Activated T-helper 1 cell treated with anti-CD3 and anti-CD28 coated beads, Interleukin-12 subunit alpha, Interleukin-12 subunit beta, Interleukin-2, Interleukin-4 antibody, amounts not matched to agents 30 ng/mL and 10 ng/mL and 1 ng/mL, durations not matched to agents 14 hours and 24 hours and 36 hours (primary cell): ENCODE measurements at regions not wholly inside any gene's neighbourhood (a gene's known extent, or its start where the extent isn't known, plus 50 kb on each side); places are given as distances from the start of the nearest gene placed in this dataset.
"Not testable (repeated sequence)": the region's sequence is repeated elsewhere in the genome, so short reads cannot be mapped to it uniquely, and the experiment has no call there.

Experiments used
- DNase-seq: peaks from one replicate; pipeline ENCODE4 v3.0.0; 2021; ENCODE audit warnings: low spot score
- H3K27ac Mint-ChIP-seq: one replicate; pipeline ENCODE4 v1.8.0; 2021; ENCODE audit warnings: mild to moderate bottlenecking, mixed read lengths
- H3K27me3 Mint-ChIP-seq: one replicate; pipeline ENCODE4 v1.8.0; 2022; ENCODE audit warnings: mild to moderate bottlenecking, moderate library complexity, mixed read lengths; ENCODE audit not compliant: insufficient read depth
- H3K36me3 Mint-ChIP-seq: one replicate; pipeline ENCODE4 v1.8.0; 2021; ENCODE audit warnings: low read depth, mixed read lengths
- H3K4me1 Mint-ChIP-seq: one replicate; pipeline ENCODE4 v1.8.0; 2021; ENCODE audit warnings: low read depth, mixed read lengths
- H3K4me3 Mint-ChIP-seq: one replicate; pipeline ENCODE4 v1.8.0; 2021; ENCODE audit warnings: mild to moderate bottlenecking, moderate library complexity, mixed read lengths
- H3K9me3 Mint-ChIP-seq: one replicate; pipeline ENCODE4 v1.8.0; 2021; ENCODE audit warnings: mixed read lengths
- intact Hi-C: fragments of 100-400 bp; cut with micrococcal nuclease; formaldehyde crosslinking; loops from one replicate; pipeline ENCODE4 v1.15.1; 2024

DNA sequence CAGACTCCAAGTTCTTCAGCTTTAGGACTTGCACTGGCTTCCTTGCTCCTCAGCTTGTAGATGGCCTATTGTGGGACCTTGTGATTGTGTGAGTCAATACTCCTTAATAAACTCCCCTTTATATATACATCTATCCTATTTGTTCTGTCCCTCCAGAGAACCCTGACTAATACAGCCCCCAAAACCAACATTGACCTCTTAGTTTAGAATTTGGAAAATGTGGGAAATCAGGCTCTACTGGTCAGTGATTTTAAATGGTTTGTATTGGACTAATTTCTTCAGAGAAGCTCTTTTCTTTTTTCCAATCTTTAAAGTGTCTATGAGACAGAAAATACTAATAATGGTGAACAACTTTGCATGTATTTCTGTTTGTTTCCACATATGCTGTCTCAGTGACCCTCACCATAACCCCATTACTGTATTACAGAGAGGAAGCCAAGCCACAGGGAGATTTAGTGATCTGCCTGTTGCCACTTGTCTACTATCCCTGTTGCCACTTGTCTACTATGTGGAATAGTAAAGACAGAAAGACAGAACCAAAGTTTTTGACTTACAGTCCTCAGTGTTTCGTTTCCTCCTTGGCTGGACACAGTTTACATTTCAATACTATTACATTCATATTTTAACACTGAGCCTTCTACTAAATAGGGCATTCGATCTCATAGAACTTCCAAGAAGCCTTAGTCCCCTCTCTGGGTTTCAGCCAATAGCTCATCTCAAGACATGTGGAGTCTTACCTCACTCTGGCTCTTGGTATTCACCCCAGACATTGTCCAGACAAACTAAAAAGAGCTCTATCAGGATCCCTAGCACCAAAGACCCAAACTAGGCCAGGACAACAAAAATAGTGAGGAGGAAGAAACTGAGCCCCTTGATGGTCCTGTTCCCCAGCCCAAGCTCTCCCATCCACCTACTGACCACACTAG lies 121.0 kb downstream of the AKR1D1 start:
- Mint-ChIP-seq H3K27me3 (peaks cover 2% of the 10 kb centered on the region), H3K4me3 (no peak overlapping the region), H3K27ac (no peak overlapping the region), H3K9me3 (no peaks in the 10 kb centered on the region), H3K36me3 (no peaks in the 10 kb centered on the region), H3K4me1 (no peaks in the 10 kb centered on the region)
- intact Hi-C loops: no loop called here
- DNase-seq: no peak

DNA sequence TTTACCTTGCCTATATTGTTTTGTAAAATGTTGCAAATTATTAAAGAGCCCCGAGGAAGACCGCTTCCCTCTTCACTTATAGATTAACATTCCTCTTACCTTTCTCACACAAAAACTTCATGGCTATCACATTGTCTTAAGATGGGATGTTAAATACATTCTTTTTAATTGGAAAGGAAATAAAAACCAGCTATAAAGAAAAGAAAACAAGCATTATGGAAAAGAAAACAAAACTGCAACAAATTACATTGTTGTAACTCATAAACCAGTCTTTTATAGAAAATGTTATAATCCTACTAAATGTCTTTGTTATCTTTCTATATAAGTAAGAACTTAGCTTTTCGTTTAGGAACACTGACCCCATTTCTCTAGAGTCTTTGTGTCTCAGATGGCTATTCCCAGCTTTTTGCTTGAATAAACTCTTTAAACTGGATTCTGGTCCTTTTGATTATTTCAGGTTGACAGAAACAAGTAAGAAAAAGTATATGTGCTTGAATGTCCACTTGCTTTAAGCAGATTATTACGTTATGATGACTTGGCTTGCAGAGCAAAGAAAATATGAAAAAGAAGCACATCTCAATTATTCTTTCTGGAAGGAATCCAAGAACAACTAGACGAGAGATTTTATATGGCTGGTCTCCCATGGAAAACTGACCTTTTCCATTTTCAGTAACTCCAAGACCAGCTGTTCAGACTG lies 128.2 kb downstream of the AKR1D1 start:
- H3K9me3 Mint-ChIP-seq: no peaks in the 10 kb centered on the region
- no peaks in the 10 kb centered on the region for H3K36me3 Mint-ChIP-seq
- no peak overlapping the region for H3K4me3 Mint-ChIP-seq
- no peak for DNase-seq
- no peaks in the 10 kb centered on the region for H3K4me1 Mint-ChIP-seq
- H3K27ac Mint-ChIP-seq: no peak overlapping the region
- H3K27me3 Mint-ChIP-seq: peaks cover 2% of the 10 kb centered on the region
- intact Hi-C loops: no loop called here

DNA sequence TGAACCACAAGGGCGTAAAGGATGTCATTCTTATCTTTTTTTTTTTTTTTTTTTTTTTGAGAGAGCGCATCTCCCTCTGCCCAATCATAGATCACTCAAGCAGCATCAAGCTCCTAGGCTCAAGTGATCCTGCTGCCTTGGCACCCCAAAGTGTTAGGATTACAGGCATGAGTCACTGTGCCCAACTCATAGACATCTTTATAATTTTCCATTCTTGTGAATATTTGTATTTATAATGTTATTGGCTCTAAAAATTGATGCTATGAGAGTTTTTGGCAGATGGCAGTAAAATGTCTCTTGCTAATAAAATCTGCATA lies 128.7 kb downstream of the AKR1D1 start:
- Mint-ChIP-seq H3K27me3 (peaks cover 2% of the 10 kb centered on the region), H3K9me3 (no peaks in the 10 kb centered on the region)
- intact Hi-C loops: no loop called here

DNA sequence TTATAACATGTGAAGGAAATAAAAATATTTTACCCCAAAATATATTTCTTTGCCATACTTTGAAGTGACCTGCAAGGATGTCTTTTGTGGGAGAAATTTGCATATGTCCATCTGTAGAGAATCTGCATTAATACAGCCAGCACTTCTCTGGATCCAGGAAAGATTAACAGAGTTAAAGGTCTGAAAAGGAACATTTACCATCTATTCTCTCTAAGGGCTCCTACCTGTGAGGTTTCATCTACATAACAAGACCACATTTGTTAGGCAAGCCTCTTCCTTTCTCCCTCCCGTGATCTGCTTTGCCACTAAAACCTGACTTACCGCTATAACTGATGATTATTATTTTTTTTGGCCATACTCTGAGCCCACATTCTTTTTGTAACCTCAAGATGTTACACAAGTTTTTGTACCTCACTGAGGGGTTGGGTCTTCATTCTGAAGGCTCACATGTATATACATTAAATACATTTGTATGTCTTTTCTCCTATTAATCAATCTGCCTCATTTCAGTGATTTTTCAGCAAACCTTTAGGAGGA lies 129.4 kb downstream of the AKR1D1 start:
- Mint-ChIP-seq H3K27me3 (peaks cover 2% of the 10 kb centered on the region), H3K9me3 (no peaks in the 10 kb centered on the region), H3K36me3 (no peaks in the 10 kb centered on the region), H3K4me1 (no peaks in the 10 kb centered on the region), H3K27ac (no peak overlapping the region), H3K4me3 (no peak overlapping the region)
- intact Hi-C loops: no loop called here
- DNase-seq: no peak

More for the DNA sequence above, 128.7 kb downstream of the AKR1D1 start:
- H3K4me3 Mint-ChIP-seq: no peak overlapping the region
- no peak for DNase-seq
- no peaks in the 10 kb centered on the region for H3K4me1 Mint-ChIP-seq
- no peak overlapping the region for H3K27ac Mint-ChIP-seq
- no peaks in the 10 kb centered on the region for H3K36me3 Mint-ChIP-seq

- H3K36me3 Mint-ChIP-seq: no peaks in the 10 kb centered on the region
Observed at GRCh38 chr7:138207555-138207971, 131.3 kb downstream of the AKR1D1 start.

DNA sequence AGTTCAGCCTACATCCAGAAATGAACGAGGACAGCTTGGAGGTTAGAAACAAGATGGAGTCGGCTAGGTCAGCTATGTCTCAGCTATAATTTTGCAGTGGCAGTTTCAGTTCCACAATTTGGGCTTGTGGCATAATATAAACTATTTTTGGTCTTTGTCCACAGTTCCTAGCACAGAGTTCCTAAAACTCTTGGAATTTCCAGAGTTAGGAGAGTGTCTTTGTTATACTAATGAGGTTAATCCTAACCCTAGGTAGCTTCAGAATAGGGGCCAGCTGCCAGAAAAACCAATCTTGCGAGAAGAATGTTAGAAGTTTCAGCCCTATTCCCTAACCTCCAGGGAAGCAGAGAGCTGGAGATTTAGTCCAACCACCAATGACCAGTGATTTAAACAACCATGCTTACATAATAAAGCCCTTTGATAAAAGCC lies 131.9 kb downstream of the AKR1D1 start:
- Mint-ChIP-seq H3K27ac (no peak overlapping the region), H3K9me3 (no peaks in the 10 kb centered on the region), H3K4me1 (no peaks in the 10 kb centered on the region), H3K4me3 (no peak overlapping the region), H3K27me3 (peaks cover 2% of the 10 kb centered on the region), H3K36me3 (no peaks in the 10 kb centered on the region)
- intact Hi-C loops: no loop called here
- no peak for DNase-seq

More at GRCh38 chr7:138207555-138207971, 131.3 kb downstream of the AKR1D1 start:
- H3K9me3 Mint-ChIP-seq: no peaks in the 10 kb centered on the region
- DNase-seq: no peak
- no peaks in the 10 kb centered on the region for H3K4me1 Mint-ChIP-seq
- peaks cover 2% of the 10 kb centered on the region for H3K27me3 Mint-ChIP-seq
- no peak overlapping the region for H3K27ac Mint-ChIP-seq
- intact Hi-C loops: no loop called here
- H3K4me3 Mint-ChIP-seq: no peak overlapping the region

GRCh38 chr7:138208864-138209263 lies 132.6 kb downstream of the AKR1D1 start:
- DNase-seq: no peak
- Mint-ChIP-seq H3K36me3 (no peaks in the 10 kb centered on the region), H3K4me3 (no peak overlapping the region), H3K4me1 (no peaks in the 10 kb centered on the region), H3K9me3 (no peaks in the 10 kb centered on the region), H3K27ac (no peak overlapping the region), H3K27me3 (peaks cover 2% of the 10 kb centered on the region)
- intact Hi-C loops: no loop called here

DNA sequence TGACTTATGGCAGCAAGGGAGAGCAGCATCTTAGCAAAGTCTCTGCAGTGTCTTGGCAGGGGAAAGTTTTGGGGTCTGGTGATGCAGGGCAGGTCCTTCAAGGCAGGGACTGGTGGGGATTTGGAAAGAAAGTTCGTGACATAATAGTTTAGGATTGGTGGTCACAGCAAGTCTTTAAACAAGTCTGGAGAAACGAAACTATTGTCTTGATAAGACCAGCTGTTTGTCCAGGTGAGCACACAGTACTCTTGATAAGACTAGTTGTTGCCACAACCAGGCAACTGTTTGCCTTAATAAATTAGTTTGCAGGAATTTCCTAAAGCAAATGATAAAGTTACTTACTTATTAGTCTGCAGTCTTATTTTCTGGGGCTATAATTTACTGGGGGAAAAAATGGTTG lies 136.1 kb downstream of the AKR1D1 start:
- intact Hi-C loops: no loop called here
- Mint-ChIP-seq H3K27ac (no peak overlapping the region), H3K4me3 (no peak overlapping the region), H3K27me3 (peaks cover under 1% of the 10 kb centered on the region), H3K36me3 (no peaks in the 10 kb centered on the region), H3K9me3 (no peaks in the 10 kb centered on the region), H3K4me1 (no peaks in the 10 kb centered on the region)
- no peak for DNase-seq

- Mint-ChIP-seq H3K27me3 (no peaks in the 10 kb centered on the region), H3K9me3 (peaks cover 2% of the 10 kb centered on the region), H3K36me3 (no peaks in the 10 kb centered on the region)
Observed at GRCh38 chr7:138214926-138215325, 138.7 kb downstream of the AKR1D1 start.

DNA sequence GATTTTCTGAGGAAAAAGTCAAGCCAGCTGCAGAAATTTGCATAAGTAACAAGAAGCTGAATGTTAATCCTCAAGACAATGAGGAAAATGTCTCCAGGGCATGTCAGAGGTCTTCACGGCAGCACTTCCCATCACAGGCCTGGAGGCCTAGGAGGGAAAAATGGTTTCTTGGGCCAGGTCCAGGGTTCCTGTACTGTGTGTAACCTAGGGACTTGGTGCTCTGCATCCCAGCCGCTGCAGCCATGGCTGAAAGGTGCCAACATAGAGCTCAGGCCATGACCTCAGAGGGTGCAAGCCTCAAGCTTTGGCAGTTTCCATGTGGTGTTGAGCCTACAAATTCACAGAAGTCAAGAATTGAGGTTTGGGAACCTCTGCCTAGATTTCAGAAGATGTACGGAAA lies 144.1 kb downstream of the AKR1D1 start:
- DNase-seq, H3K27me3 Mint-ChIP-seq, H3K4me1 Mint-ChIP-seq, H3K36me3 Mint-ChIP-seq, intact Hi-C loops, H3K27ac Mint-ChIP-seq, H3K4me3 Mint-ChIP-seq: not testable (repeated sequence)
- H3K9me3 Mint-ChIP-seq: peaks cover 12% of the 10 kb centered on the region

More at GRCh38 chr7:138214926-138215325, 138.7 kb downstream of the AKR1D1 start:
- intact Hi-C loops: no loop called here
- DNase-seq: no peak
- Mint-ChIP-seq H3K4me1 (no peaks in the 10 kb centered on the region), H3K27ac (no peak overlapping the region), H3K4me3 (no peak overlapping the region)

DNA sequence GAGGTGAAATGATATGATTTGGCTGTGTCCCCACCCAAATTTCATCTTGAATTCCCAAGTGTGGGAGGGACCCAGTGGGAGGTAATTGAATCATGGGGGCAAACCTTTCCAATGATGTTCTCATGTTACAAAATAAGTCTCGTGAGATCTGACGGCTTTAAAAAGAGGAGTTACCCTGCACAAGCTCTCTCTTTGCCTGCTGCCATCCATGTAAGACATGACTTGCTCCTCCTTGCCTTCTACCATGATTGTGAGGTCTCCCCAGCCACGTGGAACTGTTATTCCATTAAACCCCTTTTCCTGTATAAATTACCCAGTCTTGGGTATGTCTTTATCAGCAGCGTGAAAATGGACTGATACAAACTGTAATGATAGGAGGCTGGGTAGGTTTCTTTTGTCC lies 145.1 kb downstream of the AKR1D1 start:
- DNase-seq, H3K27ac Mint-ChIP-seq, H3K27me3 Mint-ChIP-seq, H3K36me3 Mint-ChIP-seq, intact Hi-C loops, H3K4me3 Mint-ChIP-seq, H3K4me1 Mint-ChIP-seq: not testable (repeated sequence)
- H3K9me3 Mint-ChIP-seq: peaks cover 12% of the 10 kb centered on the region

DNA sequence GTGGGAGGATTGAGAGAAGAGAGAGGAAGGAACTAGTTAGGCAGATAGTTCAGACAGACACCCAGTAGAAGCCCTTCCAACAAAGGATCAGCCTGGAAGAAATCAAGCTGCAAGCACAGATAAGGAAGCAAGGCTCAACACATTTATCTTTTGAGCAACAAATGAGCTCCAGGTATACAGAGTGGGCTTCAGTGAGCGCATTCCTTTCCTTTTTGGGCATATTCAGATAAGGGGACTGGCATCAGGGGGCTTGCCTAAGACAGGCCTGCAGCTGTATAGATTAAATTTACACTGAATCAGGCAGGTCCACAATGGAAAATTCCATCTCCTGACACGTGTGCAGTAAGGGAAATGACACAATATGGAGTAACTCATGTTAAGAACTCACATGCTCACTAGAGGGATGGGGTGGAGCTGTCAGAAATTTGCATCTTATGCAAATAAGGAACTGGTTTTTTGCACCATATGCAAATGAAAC lies 147.2 kb downstream of the AKR1D1 start:
- H3K27ac Mint-ChIP-seq: no peak overlapping the region
- peaks cover 2% of the 10 kb centered on the region for H3K27me3 Mint-ChIP-seq
- peaks cover 12% of the 10 kb centered on the region for H3K9me3 Mint-ChIP-seq
- no peaks in the 10 kb centered on the region for H3K36me3 Mint-ChIP-seq
- intact Hi-C loops: no loop called here
- no peaks in the 10 kb centered on the region for H3K4me1 Mint-ChIP-seq
- no peak for DNase-seq
- no peak overlapping the region for H3K4me3 Mint-ChIP-seq

GRCh38 chr7:138226001-138226476 lies 149.8 kb downstream of the AKR1D1 start:
- no peak overlapping the region for H3K27ac Mint-ChIP-seq

More at GRCh38 chr7:138226001-138226476, 149.8 kb downstream of the AKR1D1 start:
- no peaks in the 10 kb centered on the region for H3K4me1 Mint-ChIP-seq
- peaks cover 3% of the 10 kb centered on the region for H3K27me3 Mint-ChIP-seq
- no peaks in the 10 kb centered on the region for H3K9me3 Mint-ChIP-seq
- intact Hi-C loops: no loop called here
- no peak overlapping the region for H3K4me3 Mint-ChIP-seq
- no peaks in the 10 kb centered on the region for H3K36me3 Mint-ChIP-seq
- DNase-seq: no peak
